Eye (tissue), 1 donor: ENCODE measurements at regions not wholly inside any gene's neighbourhood (a gene's known extent, or its start where the extent isn't known, plus 50 kb on each side); places are given as distances from the start of the nearest gene placed in this dataset.

Experiments
- DNase-seq: peaks from one replicate; pipeline ENCODE4 v3.0.0-alpha.2; 2015

- peak; percentile 88 for DNase-seq
Observed at GRCh38 chr6:26197933-26198721, 110.9 kb downstream of the HFE start.

DNA sequence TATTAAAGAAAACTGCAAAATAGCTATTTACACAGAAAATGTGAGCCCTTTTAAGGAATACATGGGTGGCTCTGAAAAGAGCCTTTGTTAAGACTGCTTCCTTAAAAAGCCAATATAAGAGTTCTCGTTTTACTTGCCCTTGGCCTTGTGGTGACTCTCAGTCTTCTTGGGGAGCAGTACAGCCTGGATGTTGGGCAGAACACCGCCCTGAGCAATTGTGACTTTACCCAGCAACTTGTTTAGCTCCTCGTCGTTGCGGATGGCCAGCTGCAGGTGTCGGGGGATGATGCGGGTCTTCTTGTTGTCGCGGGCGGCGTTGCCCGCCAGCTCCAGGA lies 111.5 kb downstream of the HFE start:
- no peak for DNase-seq

DNA sequence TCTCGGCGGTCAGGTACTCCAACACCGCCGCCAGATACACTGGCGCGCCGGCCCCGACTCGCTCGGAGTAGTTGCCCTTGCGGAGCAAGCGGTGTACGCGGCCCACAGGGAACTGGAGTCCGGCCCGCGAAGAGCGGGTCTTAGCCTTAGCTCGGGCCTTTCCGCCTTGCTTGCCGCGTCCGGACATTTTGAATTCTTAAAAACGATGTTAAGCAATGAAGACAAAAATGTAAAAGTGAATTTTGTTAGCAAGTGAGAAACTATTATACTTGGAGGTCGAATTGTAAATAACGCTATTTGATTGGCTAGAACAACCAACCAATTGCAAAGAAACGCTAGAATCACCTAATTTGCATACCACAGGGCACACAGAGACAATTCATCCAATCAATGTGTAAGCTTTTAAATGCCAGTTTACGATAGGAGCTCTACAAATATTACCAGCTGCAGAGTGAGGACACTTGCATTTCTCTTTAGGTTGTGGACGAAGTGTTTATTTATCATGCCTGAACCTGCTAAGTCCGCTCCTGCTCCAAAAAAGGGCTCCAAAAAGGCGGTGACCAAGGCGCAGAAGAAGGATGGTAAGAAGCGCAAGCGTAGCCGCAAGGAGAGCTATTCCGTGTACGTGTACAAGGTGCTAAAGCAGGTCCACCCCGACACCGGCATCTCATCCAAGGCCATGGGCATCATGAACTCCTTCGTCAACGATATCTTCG lies 112.0 kb downstream of the HFE start:
- DNase-seq: peak; percentile 98

DNA sequence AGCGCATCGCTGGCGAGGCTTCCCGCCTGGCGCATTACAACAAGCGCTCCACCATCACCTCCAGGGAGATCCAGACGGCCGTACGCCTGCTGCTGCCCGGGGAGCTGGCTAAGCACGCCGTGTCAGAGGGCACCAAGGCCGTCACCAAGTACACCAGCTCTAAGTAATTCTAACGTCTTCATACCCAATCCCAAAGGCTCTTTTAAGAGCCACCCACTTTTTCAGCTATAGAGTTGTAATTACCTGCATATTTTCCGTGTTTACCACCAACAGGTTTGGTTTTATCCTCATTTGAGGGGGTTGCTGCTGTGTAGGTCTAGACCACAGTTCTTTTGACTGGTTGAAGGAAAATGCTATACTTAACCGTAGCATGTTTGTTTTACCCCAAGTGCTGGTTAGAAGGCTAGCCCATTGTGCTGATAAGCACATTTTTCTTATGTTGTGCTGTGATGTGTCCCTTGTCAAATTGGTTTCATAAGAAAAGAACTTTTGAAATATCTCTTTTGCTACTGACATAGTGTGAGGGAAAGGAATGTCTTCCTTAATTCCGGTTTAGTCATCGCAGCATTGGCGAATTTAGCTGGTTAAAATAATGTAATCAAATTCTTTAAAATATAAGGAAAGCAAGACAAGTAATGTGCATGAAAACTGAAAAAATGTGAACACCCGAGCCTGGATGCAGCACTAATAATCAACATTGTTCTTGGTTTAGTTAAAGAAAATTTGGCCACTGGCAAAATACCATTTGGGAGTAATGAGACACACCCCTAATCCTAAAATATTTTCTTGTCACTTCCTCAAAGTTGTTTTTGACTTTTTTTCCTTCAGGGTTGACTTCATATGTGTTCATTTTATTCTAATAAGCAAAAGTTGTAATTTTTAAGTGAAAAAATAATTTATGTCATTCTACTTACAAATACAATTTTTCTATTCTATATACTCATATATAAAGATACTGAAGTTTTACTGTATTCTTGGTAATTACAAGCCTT lies 112.8 kb downstream of the HFE start:
- DNase-seq: peak; percentile 70

GRCh38 chr6:26200918-26201721 lies 113.9 kb downstream of the HFE start:
- DNase-seq: peak; percentile 29

DNA sequence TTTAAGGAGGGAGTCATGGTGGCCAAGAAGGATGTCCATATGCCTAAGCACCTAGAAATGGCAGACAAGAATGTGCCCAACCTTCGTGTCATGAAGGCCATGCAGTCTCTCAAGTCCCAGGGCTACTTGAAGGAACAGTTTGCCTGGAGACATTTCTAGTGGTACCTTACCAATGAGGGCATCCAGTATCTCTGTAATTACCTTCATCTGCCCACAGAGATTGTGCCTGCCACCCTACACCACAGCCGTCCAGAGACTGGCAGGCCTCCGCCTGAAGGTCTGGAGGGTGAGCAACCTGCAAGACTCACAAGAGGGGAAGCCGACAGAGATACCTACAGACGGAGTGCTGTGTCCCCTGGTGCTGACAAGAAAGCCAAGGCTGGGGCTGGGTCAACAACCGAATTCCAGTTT lies 115.0 kb downstream of the HFE start:
- no peak for DNase-seq

GRCh38 chr6:26202811-26203583 lies 115.8 kb downstream of the HFE start:
- peak; percentile 13 for DNase-seq

DNA sequence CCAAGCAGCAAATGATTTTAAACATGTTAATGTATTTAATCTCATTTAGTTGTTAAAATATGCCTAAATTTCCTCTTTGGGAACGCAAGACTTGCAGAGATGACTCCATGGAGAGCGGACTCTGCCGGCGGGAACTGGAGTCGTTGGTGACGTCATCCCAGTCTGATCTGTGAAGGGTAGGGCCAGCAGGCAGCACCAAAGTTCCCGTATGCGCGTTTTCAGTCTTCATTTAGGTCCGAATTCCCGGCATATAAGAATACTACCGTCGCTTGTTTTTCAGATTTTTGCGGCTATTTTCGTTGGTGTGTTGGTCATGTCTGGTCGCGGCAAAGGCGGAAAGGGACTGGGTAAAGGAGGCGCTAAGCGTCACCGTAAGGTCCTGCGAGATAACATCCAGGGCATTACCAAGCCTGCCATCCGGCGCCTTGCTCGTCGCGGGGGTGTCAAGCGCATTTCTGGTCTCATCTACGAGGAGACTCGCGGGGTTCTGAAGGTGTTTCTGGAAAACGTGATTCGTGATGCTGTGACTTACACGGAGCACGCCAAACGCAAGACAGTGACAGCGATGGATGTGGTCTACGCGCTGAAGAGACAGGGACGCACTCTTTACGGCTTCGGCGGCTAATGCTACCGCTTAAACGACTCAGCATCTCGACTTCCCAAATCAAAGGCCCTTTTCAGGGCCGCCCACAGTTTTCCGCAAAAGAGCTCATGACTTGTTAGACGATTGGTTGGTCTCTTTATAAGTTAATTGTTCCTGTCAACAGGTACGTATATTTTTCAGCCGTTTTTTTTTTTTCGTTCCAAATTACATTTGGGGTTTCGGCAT lies 117.3 kb downstream of the HFE start:
- peak; percentile 100 for DNase-seq

- peak; percentile 97 for DNase-seq
Observed at GRCh38 chr6:26205161-26205624, 118.0 kb downstream of the HFE start.

GRCh38 chr6:26205625-26206574 lies 118.7 kb downstream of the HFE start:
- DNase-seq: peak; percentile 93

- DNase-seq: peak; percentile 52
Observed at GRCh38 chr6:26206868-26207801, 119.9 kb downstream of the HFE start.

DNA sequence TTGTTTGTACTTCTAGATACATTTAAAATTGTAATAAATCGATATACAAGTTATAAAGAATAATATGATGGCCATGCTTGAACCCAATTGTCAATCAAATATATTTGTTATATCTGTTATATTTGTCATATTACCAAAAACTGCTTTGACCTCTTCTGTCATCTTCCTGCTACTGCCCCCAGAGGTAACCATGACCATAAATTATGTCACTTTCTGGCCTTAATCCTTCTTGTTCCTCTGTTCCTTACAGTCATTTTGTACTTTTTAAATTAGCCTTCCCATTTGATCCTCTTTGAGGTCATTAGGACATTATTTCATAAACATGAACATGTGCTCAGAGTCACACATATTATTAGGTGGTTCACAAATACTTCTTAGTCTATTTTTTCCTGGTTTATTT lies 124.7 kb downstream of the HFE start:
- no peak for DNase-seq

DNA sequence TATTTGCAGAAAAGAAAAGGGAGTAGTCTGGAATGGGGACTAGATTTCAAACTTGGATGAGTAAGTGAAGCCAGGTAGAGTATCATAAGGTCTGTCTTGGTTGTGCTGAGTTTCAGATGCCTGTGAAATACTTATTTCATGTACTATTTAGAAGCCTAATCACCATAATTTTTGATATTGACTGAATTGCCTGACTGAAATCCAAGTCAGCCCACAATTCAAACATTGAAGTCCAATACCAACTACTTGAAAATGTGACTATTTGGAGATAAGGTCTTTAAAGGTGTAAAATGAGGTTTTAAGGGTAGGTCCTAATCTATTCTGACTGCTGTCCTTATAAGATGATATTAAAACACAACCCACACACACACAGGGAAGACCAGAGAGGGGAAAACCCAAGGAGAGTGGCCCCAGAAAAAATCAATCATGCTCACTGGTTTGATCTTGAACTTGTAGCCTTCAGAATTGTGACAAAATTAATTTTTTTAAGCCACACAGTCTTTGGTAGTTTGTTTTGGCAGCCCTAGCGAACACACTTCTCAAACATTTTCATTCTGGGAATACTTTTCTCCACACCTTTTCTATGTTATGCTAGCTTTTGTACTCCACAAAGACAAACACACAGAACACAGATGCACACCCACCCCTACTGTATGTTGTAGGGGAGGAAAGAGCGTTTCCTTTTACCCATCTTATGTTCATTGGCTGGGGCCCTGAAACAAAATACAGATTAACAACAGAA lies 126.3 kb downstream of the HFE start:
- DNase-seq: no peak

GRCh38 chr6:26214803-26215584 lies 127.8 kb downstream of the HFE start:
- no peak for DNase-seq

DNA sequence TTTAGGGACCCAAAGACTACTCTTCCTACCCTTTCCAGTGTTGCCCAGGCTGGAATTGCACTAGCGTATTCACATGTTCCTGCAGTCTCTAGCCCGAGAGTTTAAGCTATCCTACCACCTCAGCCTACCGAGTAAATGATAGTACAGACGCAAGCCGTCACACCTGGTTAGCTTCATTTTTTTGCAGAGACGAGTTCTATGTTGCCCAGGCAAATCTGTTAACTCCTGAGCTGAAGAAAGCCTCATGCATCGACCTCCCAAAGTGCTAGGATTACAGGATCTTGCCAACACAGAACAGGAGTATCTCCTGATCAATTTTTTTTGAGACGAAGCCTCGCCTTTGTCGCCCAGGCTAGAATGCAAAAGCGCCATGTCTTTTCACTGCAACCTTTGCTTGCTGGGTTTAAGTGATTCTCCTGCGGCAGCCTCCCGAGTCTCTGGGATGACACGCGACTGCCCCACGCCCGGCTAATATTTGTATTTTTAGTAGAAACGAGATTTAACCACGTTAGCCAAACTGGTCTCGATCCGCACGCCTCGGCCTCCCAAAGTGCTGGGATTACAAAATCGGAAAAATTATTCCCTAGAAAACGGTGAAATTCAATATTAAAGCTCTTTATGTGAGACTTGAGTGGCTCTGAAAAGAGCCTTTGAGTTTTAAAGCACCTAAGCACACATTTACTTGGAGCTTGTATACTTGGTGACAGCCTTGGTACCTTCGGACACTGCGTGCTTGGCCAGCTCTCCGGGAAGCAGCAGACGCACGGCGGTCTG lies 128.5 kb downstream of the HFE start:
- peak; percentile 95 for DNase-seq
